Posterior vena cava (tissue), 2 donors: ENCODE measurements at regions not wholly inside any gene's neighbourhood (a gene's known extent, or its start where the extent isn't known, plus 50 kb on each side); places are given as distances from the start of the nearest gene placed in this dataset.

Experiments used
- DNase-seq: peaks from one replicate; pipeline ENCODE4 v3.0.0-alpha.2; 2020; ENCODE audit warnings: low spot score
- intact Hi-C, 2 donors: fragments of 100-400 bp; cut with DNase I; formaldehyde crosslinking; loops; one replicate each; pipeline versions ENCODE4 v1.14.1 to v1.14.2; 2022 to 2023
- donor health status: DM: yes; HTN: yes; CAD: no.
- donor health status: DM: yes; HTN: yes; CAD: no.

GRCh38 chr6:56866917-56867522 is 87.9 kb upstream of the BEND6 start:
- DNase-seq = no peak
- intact Hi-C loops = no loop called here

DNA sequence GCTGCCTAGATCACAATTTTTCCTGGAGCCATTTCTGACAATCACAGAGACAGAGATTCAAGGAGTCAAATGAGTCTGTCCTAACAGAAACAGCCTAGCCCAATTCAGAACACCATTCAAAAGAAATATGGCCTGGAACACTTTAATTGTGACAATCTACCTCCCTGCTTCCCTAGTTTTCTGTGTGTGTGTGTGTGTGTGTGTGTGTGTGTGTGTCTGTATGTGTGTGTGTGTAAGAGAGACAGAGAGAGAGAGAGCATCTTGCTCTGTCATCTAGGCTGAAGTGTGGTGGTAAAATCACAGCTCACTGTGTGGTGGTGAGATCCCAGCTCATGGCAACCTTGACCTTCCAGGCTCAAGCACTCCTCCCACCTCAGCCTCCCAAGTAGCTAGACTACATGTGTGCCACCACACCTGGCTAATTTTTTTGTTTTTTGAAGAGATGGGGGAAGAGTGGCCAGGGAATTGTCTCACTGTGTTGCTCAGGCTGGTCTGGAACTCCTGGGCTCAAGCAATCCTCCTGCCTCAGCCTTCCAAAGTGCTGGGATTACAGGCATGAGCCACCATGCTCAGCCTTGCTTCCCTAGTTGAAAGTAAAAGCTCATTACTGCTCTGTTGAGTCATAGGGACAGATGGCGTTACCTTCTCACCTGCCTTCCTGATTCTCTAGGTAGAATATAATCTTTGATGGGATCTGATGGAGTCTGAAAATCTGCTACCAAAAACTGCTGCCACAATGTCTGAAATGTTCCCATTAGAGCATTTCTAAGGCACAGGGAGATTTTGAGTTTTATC is 89.6 kb upstream of the BEND6 start:
- intact Hi-C loops = no loop called here
- DNase-seq = no peak

GRCh38 chr6:56864171-56864616 is 90.7 kb upstream of the BEND6 start:
- intact Hi-C loops = no loop called here
- DNase-seq = no peak

DNA sequence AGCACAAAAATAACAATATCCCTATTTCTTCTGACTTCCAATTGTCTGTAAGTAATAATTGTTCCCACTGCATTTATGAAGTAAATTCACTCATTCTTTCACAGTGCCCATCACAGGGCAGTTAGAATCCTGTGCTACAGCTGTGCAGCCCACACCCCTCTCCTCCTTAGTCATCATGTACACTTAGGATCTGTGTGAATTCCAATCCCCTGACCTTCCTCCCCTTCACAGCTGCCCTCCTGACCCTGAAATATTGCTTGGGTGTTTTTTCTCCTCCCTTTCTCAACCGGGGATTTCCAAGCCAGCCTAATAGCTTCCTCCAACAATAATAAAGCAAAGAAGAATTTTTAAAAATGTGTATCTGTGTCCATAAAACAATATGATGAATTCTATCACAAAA is 91.5 kb upstream of the BEND6 start:
- intact Hi-C loops = no loop called here

DNA sequence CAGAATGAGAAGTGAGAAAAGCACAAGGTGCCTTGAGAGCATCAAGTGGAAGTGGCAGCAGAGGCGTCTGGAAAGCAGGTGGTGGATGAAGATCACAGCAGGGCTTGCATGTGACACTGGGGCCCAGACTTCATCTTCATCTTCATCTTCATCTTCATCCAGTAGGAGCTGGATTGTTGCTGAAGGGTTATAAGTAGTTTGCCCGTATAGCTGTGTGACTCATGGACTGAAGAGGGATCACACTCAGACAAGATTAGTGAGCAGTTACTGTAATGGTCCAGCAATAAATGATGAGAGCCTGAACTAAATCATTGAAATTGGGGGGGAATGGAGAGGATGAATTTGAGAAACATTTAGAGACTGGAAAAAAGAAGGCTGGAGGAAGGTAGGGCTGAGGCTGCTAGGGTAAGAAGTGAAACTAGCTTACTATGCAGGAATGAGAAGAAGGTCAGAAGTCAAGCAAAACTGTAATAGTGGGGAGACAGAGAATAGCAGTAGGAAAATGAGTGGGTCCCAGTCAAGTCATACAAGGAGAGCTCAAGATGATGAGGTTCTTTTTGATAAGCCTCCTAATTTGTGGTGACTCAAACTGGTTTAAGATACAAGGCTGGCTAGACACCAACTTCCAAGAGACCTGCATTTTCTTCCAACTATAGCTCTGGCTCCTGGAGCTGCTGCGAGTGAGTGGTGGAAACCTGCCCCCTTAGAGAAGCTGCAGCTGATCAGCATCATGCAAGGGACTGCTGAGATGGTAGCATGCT is 92.3 kb upstream of the BEND6 start:
- intact Hi-C loops = no loop called here
- no peak for DNase-seq

More for the DNA sequence above, 91.5 kb upstream of the BEND6 start:
- no peak for DNase-seq

DNA sequence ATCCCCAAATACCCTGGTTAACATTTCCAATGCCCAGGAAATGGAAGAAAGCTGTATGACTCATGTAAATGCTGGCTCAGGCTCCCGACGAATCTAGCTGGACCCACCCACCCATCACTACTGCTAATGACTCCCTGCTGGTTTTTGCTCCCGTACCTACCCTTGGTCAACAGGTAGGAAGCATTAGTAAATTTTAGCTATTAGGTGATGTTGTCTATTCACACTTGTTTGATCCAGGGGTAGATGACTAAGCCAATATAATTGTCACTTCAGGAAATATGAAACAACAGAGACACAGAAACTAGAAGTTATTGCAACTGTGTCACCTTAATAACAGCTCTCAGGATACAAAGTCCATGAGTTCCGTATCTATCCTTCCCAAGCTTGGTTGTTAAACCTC is 94.4 kb upstream of the BEND6 start:
- intact Hi-C loops = no loop called here
- no peak for DNase-seq

DNA sequence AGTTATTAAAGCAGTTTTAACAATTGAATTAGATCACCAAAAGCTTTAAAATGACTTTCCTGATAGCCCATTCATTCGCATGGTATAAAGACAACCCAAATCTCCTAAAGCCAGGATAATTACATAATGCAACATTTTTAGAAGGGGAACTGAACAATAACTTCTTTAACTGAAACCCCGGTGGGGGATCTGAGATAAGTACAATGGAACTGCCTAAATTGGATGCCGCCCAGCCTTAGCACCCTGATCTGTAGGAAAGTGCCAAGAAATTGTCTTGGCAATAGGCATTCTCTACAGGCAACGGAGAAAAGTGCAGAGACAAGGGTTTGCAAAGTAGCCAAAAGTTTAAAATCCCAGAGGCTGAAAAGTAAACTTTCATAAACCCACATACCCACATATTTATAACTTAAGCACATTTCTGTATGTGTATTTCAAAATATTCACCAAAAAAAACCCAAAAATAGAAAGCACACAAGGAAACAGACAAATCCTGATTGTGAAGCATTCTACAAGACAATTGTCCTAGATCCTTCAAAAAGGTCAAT is 98.8 kb upstream of the BEND6 start:
- intact Hi-C loops = no loop called here
- DNase-seq = no peak

DNA sequence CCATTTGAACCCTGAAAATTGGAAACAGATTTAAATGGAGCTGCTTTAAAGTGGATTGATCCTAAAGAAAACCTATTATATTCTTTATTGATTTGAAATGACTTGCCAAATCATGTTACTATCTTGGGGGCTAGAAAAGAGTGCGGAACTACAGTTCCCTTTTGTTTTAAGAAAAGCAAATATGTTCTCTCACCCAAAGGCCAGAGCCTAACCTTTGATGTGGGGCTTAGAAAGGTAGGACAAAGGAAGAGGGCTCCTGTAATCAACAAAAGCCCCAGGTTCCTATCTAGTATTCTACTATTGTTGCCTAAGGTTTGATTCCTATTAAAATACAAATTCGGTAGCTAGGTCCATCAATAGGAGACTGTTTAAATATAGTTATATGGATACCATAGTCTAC is 100.8 kb upstream of the BEND6 start:
- no peak for DNase-seq
- intact Hi-C loops = loop anchor here in 1 of 2 donors (5.0 kb wide), 1 partner anchor 212 kb away; the partner anchor contains the start of gene DST

GRCh38 chr6:56853541-56853940 is 101.4 kb upstream of the BEND6 start:
- DNase-seq = no peak
- intact Hi-C loops = loop anchor here in 1 of 2 donors (5.0 kb wide), 1 partner anchor 211 kb away; the partner anchor contains the start of gene DST

- intact Hi-C loops = loop anchor here in 1 of 2 donors (5.0 kb wide), 1 partner anchor 210 kb away; the partner anchor contains the start of gene DST
Measured at GRCh38 chr6:56852260-56853010, 102.5 kb upstream of the BEND6 start.

GRCh38 chr6:56851541-56852259 is 103.2 kb upstream of the BEND6 start:
- intact Hi-C loops = loop anchor here in 1 of 2 donors (5.0 kb wide), 1 partner anchor 209 kb away; the partner anchor contains the start of gene DST
- no peak for DNase-seq

More at GRCh38 chr6:56852260-56853010, 102.5 kb upstream of the BEND6 start:
- no peak for DNase-seq

- no peak for DNase-seq
- intact Hi-C loops = loop anchor here in 1 of 2 donors (5.0 kb wide), 1 partner anchor 209 kb away; the partner anchor contains the start of gene DST
Measured at GRCh38 chr6:56851074-56851473, 103.8 kb upstream of the BEND6 start.

GRCh38 chr6:56850626-56851025 is 104.3 kb upstream of the BEND6 start:
- no peak for DNase-seq
- intact Hi-C loops = loop anchor here in 1 of 2 donors (5.0 kb wide), 1 partner anchor 208 kb away; the partner anchor contains the start of gene DST

- intact Hi-C loops = loop anchor here (5.0 to 10.0 kb wide), 3 partner anchors 135 to 208 kb away; partner anchors contain the start of gene DST (in 1 of the 2)
Measured at GRCh38 chr6:56849896-56850295, 105.0 kb upstream of the BEND6 start.

GRCh38 chr6:56848105-56848504 is 106.8 kb upstream of the BEND6 start:
- intact Hi-C loops = loop anchor here (10.0 kb wide), 2 partner anchors 133 to 143 kb away; no protein-coding TSS in a partner anchor
- no peak for DNase-seq

More at GRCh38 chr6:56849896-56850295, 105.0 kb upstream of the BEND6 start:
- DNase-seq = no peak

GRCh38 chr6:56845032-56845431 is 109.9 kb upstream of the BEND6 start:
- intact Hi-C loops = loop anchor here (10.0 kb wide), 2 partner anchors 130 to 140 kb away; no protein-coding TSS in a partner anchor
- no peak for DNase-seq

GRCh38 chr6:56843476-56844349 is 111.2 kb upstream of the BEND6 start:
- DNase-seq = peak; percentile 90
- intact Hi-C loops = loop anchor here (10.0 kb wide), 2 partner anchors 129 to 139 kb away; no protein-coding TSS in a partner anchor
